GM12873 (cell line): ENCODE measurements at regions not wholly inside any gene's neighbourhood (a gene's known extent, or its start where the extent isn't known, plus 50 kb on each side); places are given as distances from the start of the nearest gene placed in this dataset.

Experiments
- CTCF ChIP-seq: IDR thresholded peaks from 2 replicates; pipeline ENCODE4 v1.5.1; 2012; ENCODE audit warnings: low read depth, mild to moderate bottlenecking, moderate library complexity, low read length, control low read depth; ENCODE audit not compliant: insufficient read depth; ENCODE audit errors: missing control alignments

DNA sequence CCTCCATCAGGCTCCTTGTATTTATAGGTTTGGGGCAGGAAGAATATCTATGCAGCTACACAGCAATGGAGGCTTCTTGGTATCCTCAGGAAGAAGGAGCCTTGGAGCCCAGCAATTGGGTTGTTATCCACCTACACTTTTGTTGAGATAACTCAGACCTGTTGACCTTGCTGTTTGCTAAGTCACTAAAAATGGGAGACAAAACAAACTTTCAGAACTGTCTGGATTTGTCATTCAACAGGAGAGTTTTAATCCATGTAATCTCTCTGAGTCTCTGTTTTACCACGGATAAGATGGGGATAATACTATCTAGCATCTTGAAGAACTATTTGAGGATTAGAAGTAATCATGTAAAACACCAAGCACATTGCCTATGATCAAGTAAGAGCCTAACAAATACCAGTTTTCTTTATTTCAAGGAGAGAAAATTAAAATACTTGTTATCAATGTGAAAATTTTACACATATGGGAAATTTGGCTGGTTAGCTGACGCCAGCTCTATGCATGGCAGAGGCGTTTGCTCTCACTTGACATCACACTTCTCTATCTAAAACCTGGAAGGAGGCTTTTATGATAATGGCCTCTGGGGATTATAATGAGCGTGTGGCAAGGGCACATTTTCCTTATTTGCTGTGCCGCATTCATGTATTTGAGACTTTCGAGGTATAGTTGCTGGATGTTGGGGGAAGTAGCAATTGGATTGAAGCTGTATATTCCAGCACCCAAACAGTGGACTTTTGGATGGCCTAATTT, 215.6 kb downstream of the PDCD6IP start:
- TF ChIP-seq CTCF: no peak

GRCh38 chr3:34015204-34016142, 217.0 kb downstream of the PDCD6IP start:
- peak; percentile 47 for TF ChIP-seq CTCF

GRCh38 chr3:34016925-34017587, 218.6 kb downstream of the PDCD6IP start:
- TF ChIP-seq CTCF: no peak

GRCh38 chr3:34017757-34018156, 219.3 kb downstream of the PDCD6IP start:
- TF ChIP-seq CTCF: no peak

- TF ChIP-seq CTCF: no peak
These were observed 220.7 kb downstream of the PDCD6IP start for GRCh38 chr3:34019158-34019557.

GRCh38 chr3:34020170-34020569, 221.7 kb downstream of the PDCD6IP start:
- no peak for TF ChIP-seq CTCF
